Caco-2 (cell line): ENCODE measurements at regions not wholly inside any gene's neighbourhood (a gene's known extent, or its start where the extent isn't known, plus 50 kb on each side); places are given as distances from the start of the nearest gene placed in this dataset.

Experiments used
- BruUV-seq: library from RNA; stranded (reverse); fragments of 400-500 nt; replicated peaks from 2 replicates; lab custom pipeline; 2021; lab: Mats Ljungman, UMichigan
- CTCF ChIA-PET: fragments of 300-600 bp; sonication (Branson Sonifier 250); formaldehyde crosslinking; loops from one replicate; lab custom pipeline; 2022; ENCODE audit warnings: antibody characterized with exemption; lab: Charles Lee
- POLR2A ChIA-PET: fragments of 300-600 bp; sonication (Branson Sonifier 250); formaldehyde crosslinking; loops from one replicate; lab custom pipeline; 2022; ENCODE audit warnings: antibody characterized with exemption; lab: Charles Lee
- DNase-seq, 2 experiments: peaks; one replicate each; pipeline versions ENCODE4 v3.0.0 to v3.0.0-alpha.2; 2020 to 2022
- H3K27me3 ChIP-seq: replicated peaks from 2 replicates; pipeline ENCODE4 v1.6.0; 2011; ENCODE audit warnings: low read length; ENCODE audit not compliant: control insufficient read depth, insufficient read depth
- H3K36me3 ChIP-seq: 2 replicates; pipeline ENCODE4 v1.5.1; 2011; ENCODE audit warnings: low read length; ENCODE audit not compliant: control insufficient read depth, insufficient read depth
- H3K4me1 ChIP-seq: fragments of 250-450 bp; sonication (Bioruptor Pico); 2 replicates; pipeline ENCODE4 v1.5.1; 2020; ENCODE audit warnings: mild to moderate bottlenecking
- H3K4me3 ChIP-seq: 2 replicates; pipeline ENCODE4 v1.5.1; 2011; ENCODE audit warnings: low read depth, mild to moderate bottlenecking, control low read depth, low read length
- H3K9me3 ChIP-seq: fragments of 250-450 bp; sonication (Bioruptor Pico); 2 replicates; pipeline ENCODE4 v1.5.1; 2020; ENCODE audit warnings: mild to moderate bottlenecking, moderate library complexity
- H3K27ac Mint-ChIP-seq: one replicate; pipeline ENCODE4 v1.8.0; 2022; ENCODE audit warnings: mixed read lengths; ENCODE audit not compliant: unreplicated experiment
- H3K27me3 Mint-ChIP-seq: one replicate; pipeline ENCODE4 v1.8.0; 2022; ENCODE audit warnings: mixed read lengths; ENCODE audit not compliant: insufficient read depth, unreplicated experiment
- H3K36me3 Mint-ChIP-seq: one replicate; pipeline ENCODE4 v1.8.0; 2022; ENCODE audit warnings: mild to moderate bottlenecking, mixed read lengths; ENCODE audit not compliant: insufficient read depth, unreplicated experiment
- H3K4me1 Mint-ChIP-seq: one replicate; pipeline ENCODE4 v1.8.0; 2022; ENCODE audit warnings: low read depth, mixed read lengths; ENCODE audit not compliant: unreplicated experiment
- H3K4me3 Mint-ChIP-seq: one replicate; pipeline ENCODE4 v1.8.0; 2022; ENCODE audit warnings: mild to moderate bottlenecking, moderate library complexity, mixed read lengths; ENCODE audit not compliant: unreplicated experiment
- H3K9me3 Mint-ChIP-seq: one replicate; pipeline ENCODE4 v1.8.0; 2022; ENCODE audit warnings: mixed read lengths; ENCODE audit not compliant: unreplicated experiment
- CTCF ChIP-seq, 2 experiments: fragments of 200-600 bp in 1 of 2; IDR thresholded peaks; 1 replicate in 1 of 2; 2 replicates in 1 of 2; pipeline versions ENCODE4 v1.5.1 to v1.8.0; 2011 to 2022; ENCODE audit warnings: antibody characterized with exemption in 1 of 2, control low read depth in 1 of 2, inconsistent platforms in 1 of 2, low read depth in 1 of 2, low read length in 1 of 2, mild to moderate bottlenecking in 1 of 2, moderate library complexity in 1 of 2; ENCODE audit not compliant: insufficient read depth in 1 of 2, severe bottlenecking in 1 of 2, unreplicated experiment in 1 of 2
- intact Hi-C: fragments of 100-400 bp; cut with micrococcal nuclease; formaldehyde crosslinking; loops from one replicate; pipeline ENCODE4 v1.10.0; 2022; ENCODE audit not compliant: unreplicated experiment

- BruUV-seq, result no TSS peak
- Mint-ChIP-seq H3K4me3 (no peak overlapping the region), H3K36me3 (no peaks in the 10 kb centered on the region), H3K27me3 (no peaks in the 10 kb centered on the region), H3K27ac (no peak overlapping the region), H3K9me3 (no peaks in the 10 kb centered on the region), H3K4me1 (no peaks in the 10 kb centered on the region)
- no peak for DNase-seq
- Histone ChIP-seq H3K4me3 (no peak overlapping the region), H3K27me3 (no peaks in the 10 kb centered on the region), H3K9me3 (no peaks in the 10 kb centered on the region), H3K36me3 (no peaks in the 10 kb centered on the region), H3K4me1 (no peaks in the 10 kb centered on the region)
- ChIA-PET CTCF (no interaction called here), POLR2A (no interaction called here)
- intact Hi-C loops, result no loop called here
- TF ChIP-seq CTCF (IDR thresholded peaks at IDR 0.05; ENCODE audit: insufficient read depth in 1 of 2, low read depth in 1 of 2, low read length in 1 of 2, severe bottlenecking in 1 of 2, unreplicated experiment in 1 of 2), result no peak
Measured at GRCh38 chr1:90824551-90824950, 107.4 kb upstream of the BARHL2 start.

- no peaks in the 10 kb centered on the region for H3K4me1 ChIP-seq
- no peaks in the 10 kb centered on the region for H3K36me3 ChIP-seq
- Mint-ChIP-seq H3K4me1 (no peaks in the 10 kb centered on the region), H3K36me3 (no peaks in the 10 kb centered on the region), H3K4me3 (no peak overlapping the region), H3K27ac (no peak overlapping the region), H3K27me3 (no peaks in the 10 kb centered on the region), H3K9me3 (no peaks in the 10 kb centered on the region)
- H3K9me3 ChIP-seq, result no peaks in the 10 kb centered on the region
- no TSS peak for BruUV-seq
- ChIA-PET POLR2A (no interaction called here), CTCF (no interaction called here)
- DNase-seq, result no peak
- no peak for TF ChIP-seq CTCF (IDR thresholded peaks at IDR 0.05; ENCODE audit: insufficient read depth in 1 of 2, low read depth in 1 of 2, low read length in 1 of 2, severe bottlenecking in 1 of 2, unreplicated experiment in 1 of 2)
- H3K4me3 ChIP-seq, result no peak overlapping the region
- intact Hi-C loops, result no loop called here
- no peaks in the 10 kb centered on the region for H3K27me3 ChIP-seq
Measured at GRCh38 chr1:90823686-90824085, 106.6 kb upstream of the BARHL2 start.

GRCh38 chr1:90821788-90822359 is 104.8 kb upstream of the BARHL2 start:
- intact Hi-C loops, result no loop called here
- no peaks in the 10 kb centered on the region for H3K36me3 Mint-ChIP-seq
- no peaks in the 10 kb centered on the region for H3K36me3 ChIP-seq
- H3K4me3 ChIP-seq, result no peak overlapping the region
- no peaks in the 10 kb centered on the region for H3K9me3 ChIP-seq
- no peak overlapping the region for H3K27ac Mint-ChIP-seq
- no peak for TF ChIP-seq CTCF (IDR thresholded peaks at IDR 0.05; ENCODE audit: insufficient read depth in 1 of 2, low read depth in 1 of 2, low read length in 1 of 2, severe bottlenecking in 1 of 2, unreplicated experiment in 1 of 2)
- H3K4me1 Mint-ChIP-seq, result no peaks in the 10 kb centered on the region
- no peak for DNase-seq
- H3K27me3 Mint-ChIP-seq, result no peaks in the 10 kb centered on the region
- H3K9me3 Mint-ChIP-seq, result no peaks in the 10 kb centered on the region
- no peak overlapping the region for H3K4me3 Mint-ChIP-seq
- ChIA-PET CTCF (no interaction called here), POLR2A (no interaction called here)
- no peaks in the 10 kb centered on the region for H3K4me1 ChIP-seq
- no peaks in the 10 kb centered on the region for H3K27me3 ChIP-seq
- no TSS peak for BruUV-seq
